Mesenchymal stem cell (in vitro differentiated cells and primary cell): ENCODE measurements at regions not wholly inside any gene's neighbourhood (a gene's known extent, or its start where the extent isn't known, plus 50 kb on each side); places are given as distances from the start of the nearest gene placed in this dataset.
"Not testable (repeated sequence)": the region's sequence is repeated elsewhere in the genome, so short reads cannot be mapped to it uniquely, and the experiment has no call there.

Experiments
- DNase-seq: peaks from one replicate; pipeline ENCODE4 v3.0.0-alpha.2; 2013
- H2AFZ ChIP-seq: one replicate; pipeline ENCODE4 v1.6.1; 2013; ENCODE audit warnings: low read depth, mild to moderate bottlenecking, control low read depth, inconsistent platforms, low read length, moderate library complexity
- H2AK5ac ChIP-seq: 2 replicates; pipeline ENCODE4 v1.6.1; 2013; ENCODE audit warnings: low read length, moderate library complexity, mild to moderate bottlenecking, inconsistent platforms; ENCODE audit not compliant: severe bottlenecking
- H2BK120ac ChIP-seq: one replicate; pipeline ENCODE4 v1.6.1; 2013; ENCODE audit warnings: low read depth, mild to moderate bottlenecking, inconsistent platforms, low read length, moderate library complexity
- H2BK12ac ChIP-seq, 2 experiments: one replicate each; pipeline ENCODE4 v1.6.1; 2013; ENCODE audit warnings: inconsistent platforms in 2 of 2, low read length in 2 of 2, mild to moderate bottlenecking in 2 of 2, moderate library complexity in 2 of 2, control low read depth in 1 of 2
- H2BK15ac ChIP-seq: one replicate; pipeline ENCODE4 v1.6.1; 2013; ENCODE audit warnings: mild to moderate bottlenecking, low read depth, inconsistent platforms; ENCODE audit not compliant: poor library complexity, severe bottlenecking
- H2BK5ac ChIP-seq: 2 replicates; pipeline ENCODE4 v1.6.1; 2013; ENCODE audit warnings: low read depth, mild to moderate bottlenecking, low read length, control low read depth, inconsistent platforms; ENCODE audit not compliant: poor library complexity, severe bottlenecking
- H3K14ac ChIP-seq, 2 experiments: one replicate each; pipeline ENCODE4 v1.6.1; 2013; ENCODE audit warnings: inconsistent platforms in 2 of 2, low read length in 2 of 2, control low read depth in 1 of 2, mild to moderate bottlenecking in 1 of 2, moderate library complexity in 1 of 2
- H3K18ac ChIP-seq, 2 experiments: one replicate each; pipeline ENCODE4 v1.6.1; 2013; ENCODE audit warnings: inconsistent platforms in 2 of 2, low read length in 2 of 2, control low read depth in 1 of 2, low read depth in 1 of 2, mild to moderate bottlenecking in 1 of 2
- H3K23ac ChIP-seq, 2 experiments: one replicate each; pipeline ENCODE4 v1.6.1; 2013; ENCODE audit warnings: inconsistent platforms in 2 of 2, low read length in 2 of 2, mild to moderate bottlenecking in 2 of 2, moderate library complexity in 2 of 2, control low read depth in 1 of 2
- H3K27ac ChIP-seq: 2 replicates; pipeline ENCODE4 v1.5.1; 2013; ENCODE audit warnings: mild to moderate bottlenecking, moderate library complexity, low read length, control low read depth, inconsistent platforms; ENCODE audit not compliant: poor library complexity, severe bottlenecking
- H3K27me3 ChIP-seq, 2 experiments: 2 replicates each; pipeline versions ENCODE4 v1.6.1 to v1.7.0; 2013; ENCODE audit warnings: low read length in 2 of 2, mild to moderate bottlenecking in 2 of 2, moderate library complexity in 2 of 2, control low read depth in 1 of 2, inconsistent platforms in 1 of 2; ENCODE audit not compliant: control insufficient read depth in 1 of 2, insufficient read depth in 1 of 2
- H3K36me3 ChIP-seq, 2 experiments: 2 replicates each; pipeline versions ENCODE4 v1.6.1 to v1.7.0; 2013; ENCODE audit warnings: low read length in 2 of 2, control low read depth in 1 of 2, inconsistent platforms in 1 of 2, low read depth in 1 of 2, mild to moderate bottlenecking in 1 of 2; ENCODE audit not compliant: insufficient read depth in 2 of 2, control insufficient read depth in 1 of 2
- H3K4ac ChIP-seq, 2 experiments: one replicate each; pipeline ENCODE4 v1.6.1; 2013; ENCODE audit warnings: inconsistent platforms in 2 of 2, low read length in 2 of 2, mild to moderate bottlenecking in 2 of 2, moderate library complexity in 2 of 2, control low read depth in 1 of 2, low read depth in 1 of 2
- H3K4me1 ChIP-seq: 2 replicates; pipeline ENCODE4 v1.6.1; 2013; ENCODE audit warnings: low read depth, low read length, control low read depth; ENCODE audit not compliant: control insufficient read depth, insufficient read depth
- H3K4me2 ChIP-seq: 2 replicates; pipeline ENCODE4 v1.6.1; 2013; ENCODE audit warnings: low read length, mild to moderate bottlenecking, inconsistent platforms; ENCODE audit not compliant: poor library complexity, severe bottlenecking
- H3K4me3 ChIP-seq, 2 experiments: 2 replicates each; pipeline versions ENCODE4 v1.5.1 to v1.7.0; 2013; ENCODE audit warnings: low read length in 2 of 2, mild to moderate bottlenecking in 2 of 2, control low read depth in 1 of 2, low read depth in 1 of 2; ENCODE audit not compliant: insufficient read depth in 1 of 2
- H3K79me1 ChIP-seq: replicated peaks from 2 replicates; pipeline ENCODE4 v1.6.1; 2013; ENCODE audit warnings: mild to moderate bottlenecking, control low read depth, low read length, inconsistent platforms; ENCODE audit not compliant: poor library complexity, severe bottlenecking
- H3K9ac ChIP-seq: 2 replicates; pipeline ENCODE4 v1.7.0; 2013; ENCODE audit warnings: mild to moderate bottlenecking, low read length, moderate library complexity
- H3K9me3 ChIP-seq: 2 replicates; pipeline ENCODE4 v1.7.0; 2013; ENCODE audit warnings: mild to moderate bottlenecking, low read length; ENCODE audit not compliant: control insufficient read depth
- H4K8ac ChIP-seq: one replicate; pipeline ENCODE4 v1.6.1; 2013; ENCODE audit warnings: inconsistent platforms, mild to moderate bottlenecking, low read length, moderate library complexity
- H4K91ac ChIP-seq: one replicate; pipeline ENCODE4 v1.6.1; 2013; ENCODE audit warnings: mild to moderate bottlenecking, low read length, inconsistent platforms
- WGBS: methylation state at CpG from one replicate; pipeline ENCODE4 v1.1.7; 2013; ENCODE audit warnings: mixed read lengths; 5-methylcytosine and 5-hydroxymethylcytosine counted together

DNA sequence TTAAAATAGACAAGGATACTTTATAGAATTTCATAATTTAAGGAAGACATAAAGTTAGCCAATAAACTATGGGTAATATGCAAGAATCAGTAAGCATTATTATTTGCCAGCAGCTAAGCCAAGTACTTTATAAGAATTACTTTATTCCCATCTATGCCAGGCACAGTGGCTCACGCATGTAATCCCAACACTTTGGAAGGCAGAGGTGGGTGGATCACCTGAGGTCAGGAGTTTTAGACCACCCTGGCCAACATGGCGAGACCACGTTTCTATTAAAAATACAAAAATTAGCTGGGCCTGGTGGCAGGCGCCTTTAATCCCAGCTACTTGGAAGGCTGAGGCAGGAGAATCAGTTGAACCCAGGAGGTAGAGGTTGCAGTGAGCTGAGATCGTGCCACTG is 4767.6 kb upstream of the OR11H1 start:
- not testable (repeated sequence) for H3K14ac ChIP-seq, H3K27ac ChIP-seq, H2BK120ac ChIP-seq, H3K4me1 ChIP-seq, H4K8ac ChIP-seq, H4K91ac ChIP-seq, H3K36me3 ChIP-seq, H3K79me1 ChIP-seq, H3K4me3 ChIP-seq, H3K23ac ChIP-seq, H2AFZ ChIP-seq, H2BK5ac ChIP-seq, H2AK5ac ChIP-seq, H3K18ac ChIP-seq, H3K4ac ChIP-seq, H2BK12ac ChIP-seq, DNase-seq, H3K27me3 ChIP-seq, H3K9ac ChIP-seq, H3K4me2 ChIP-seq, H2BK15ac ChIP-seq
- peaks cover 18% of the 10 kb centered on the region for H3K9me3 ChIP-seq
- WGBS, result 67% methylated on average over 4 of the region's 5 CpGs

GRCh38 chr22:10766320-10766719 is 4761.7 kb upstream of the OR11H1 start:
- H3K9ac ChIP-seq, H2BK12ac ChIP-seq, H3K4me1 ChIP-seq, H3K27ac ChIP-seq, H3K14ac ChIP-seq, H4K8ac ChIP-seq, H3K18ac ChIP-seq, H3K79me1 ChIP-seq, H2BK15ac ChIP-seq, H2BK120ac ChIP-seq, H3K4me2 ChIP-seq, H2BK5ac ChIP-seq, H2AK5ac ChIP-seq, H3K4me3 ChIP-seq, H3K27me3 ChIP-seq, H3K36me3 ChIP-seq, H4K91ac ChIP-seq, H3K4ac ChIP-seq, DNase-seq, H2AFZ ChIP-seq, H3K23ac ChIP-seq: not testable (repeated sequence)
- peaks cover 18% of the 10 kb centered on the region for H3K9me3 ChIP-seq
- WGBS, result no CpG with 5 or more reads among the region's 1 CpG

DNA sequence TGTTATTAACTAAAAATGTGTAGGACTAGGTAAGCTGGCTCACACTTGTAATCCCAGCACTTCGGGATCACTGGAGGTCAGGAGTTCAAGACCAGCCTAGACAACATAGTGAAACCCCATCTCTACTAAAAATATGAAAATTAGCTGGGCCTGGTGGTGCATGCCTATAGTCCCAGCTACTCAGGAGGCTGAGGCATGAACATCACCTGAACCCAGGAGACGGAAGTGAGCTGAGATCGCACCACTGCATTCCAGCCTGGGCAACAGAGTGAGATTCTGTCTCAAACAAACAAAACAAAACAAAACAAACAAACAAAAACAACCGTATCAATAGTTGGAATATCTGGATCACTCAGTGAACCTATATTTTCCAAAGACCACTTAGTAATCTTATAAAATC is 4759.1 kb upstream of the OR11H1 start:
- not testable (repeated sequence) for H3K23ac ChIP-seq, H4K91ac ChIP-seq, H3K4me3 ChIP-seq, H3K4me1 ChIP-seq, H2BK12ac ChIP-seq, H3K14ac ChIP-seq, H2BK15ac ChIP-seq, H2AK5ac ChIP-seq, H4K8ac ChIP-seq, H3K4ac ChIP-seq, H2BK120ac ChIP-seq, H3K79me1 ChIP-seq, H3K27ac ChIP-seq, DNase-seq, H3K9ac ChIP-seq, H2AFZ ChIP-seq, H3K18ac ChIP-seq, H2BK5ac ChIP-seq, H3K36me3 ChIP-seq, H3K27me3 ChIP-seq, H3K4me2 ChIP-seq
- H3K9me3 ChIP-seq, result peaks cover 23% of the 10 kb centered on the region
- 67% methylated on average over 3 of the region's 4 CpGs for WGBS

- H2BK12ac ChIP-seq, H3K18ac ChIP-seq, H4K8ac ChIP-seq, H2AK5ac ChIP-seq, H2BK15ac ChIP-seq, H3K9ac ChIP-seq, H3K14ac ChIP-seq, H3K4me3 ChIP-seq, H3K4me2 ChIP-seq, H3K4ac ChIP-seq, H4K91ac ChIP-seq, H3K27ac ChIP-seq, H3K79me1 ChIP-seq, H2AFZ ChIP-seq, H3K27me3 ChIP-seq, H3K4me1 ChIP-seq, H3K23ac ChIP-seq, H2BK5ac ChIP-seq, H2BK120ac ChIP-seq, DNase-seq, H3K36me3 ChIP-seq: not testable (repeated sequence)
- peaks cover 27% of the 10 kb centered on the region for H3K9me3 ChIP-seq
These were observed 4756.2 kb upstream of the OR11H1 start for GRCh38 chr22:10771744-10772143.
